ENCODE measurements at regions not wholly inside any gene's neighbourhood (a gene's known extent, or its start where the extent isn't known, plus 50 kb on each side); places are given as distances from the start of the nearest gene placed in this dataset.

DNA sequence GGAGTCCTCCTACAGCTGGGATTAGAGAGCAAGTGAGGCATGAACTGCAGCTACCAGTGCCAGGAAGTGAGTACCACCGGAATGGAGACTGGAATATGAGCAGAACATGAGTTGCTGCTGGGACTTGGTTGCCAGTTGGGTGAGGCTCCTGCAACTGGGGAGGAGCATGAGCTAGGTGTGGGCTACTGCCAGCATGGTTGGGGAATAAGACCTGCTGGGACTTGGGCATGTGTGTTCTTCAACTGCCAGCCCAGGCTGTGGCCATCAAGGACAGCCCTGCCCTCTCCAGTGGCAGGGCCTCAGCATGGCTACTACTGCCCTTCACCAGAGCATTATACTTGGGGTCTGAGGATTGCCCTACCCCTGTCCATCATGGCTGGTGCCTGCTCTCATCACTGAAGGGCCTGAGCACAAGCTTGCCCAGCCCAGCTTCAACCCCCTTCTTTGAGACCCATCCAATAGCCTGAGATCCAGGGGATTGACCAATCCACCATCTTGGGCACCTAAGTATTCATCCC lies 665.0 kb downstream of the ELAVL2 start:
- TF ChIP-seq, protein P1, sequence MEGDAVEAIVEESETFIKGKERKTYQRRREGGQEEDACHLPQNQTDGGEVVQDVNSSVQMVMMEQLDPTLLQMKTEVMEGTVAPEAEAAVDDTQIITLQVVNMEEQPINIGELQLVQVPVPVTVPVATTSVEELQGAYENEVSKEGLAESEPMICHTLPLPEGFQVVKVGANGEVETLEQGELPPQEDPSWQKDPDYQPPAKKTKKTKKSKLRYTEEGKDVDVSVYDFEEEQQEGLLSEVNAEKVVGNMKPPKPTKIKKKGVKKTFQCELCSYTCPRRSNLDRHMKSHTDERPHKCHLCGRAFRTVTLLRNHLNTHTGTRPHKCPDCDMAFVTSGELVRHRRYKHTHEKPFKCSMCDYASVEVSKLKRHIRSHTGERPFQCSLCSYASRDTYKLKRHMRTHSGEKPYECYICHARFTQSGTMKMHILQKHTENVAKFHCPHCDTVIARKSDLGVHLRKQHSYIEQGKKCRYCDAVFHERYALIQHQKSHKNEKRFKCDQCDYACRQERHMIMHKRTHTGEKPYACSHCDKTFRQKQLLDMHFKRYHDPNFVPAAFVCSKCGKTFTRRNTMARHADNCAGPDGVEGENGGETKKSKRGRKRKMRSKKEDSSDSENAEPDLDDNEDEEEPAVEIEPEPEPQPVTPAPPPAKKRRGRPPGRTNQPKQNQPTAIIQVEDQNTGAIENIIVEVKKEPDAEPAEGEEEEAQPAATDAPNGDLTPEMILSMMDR (conservative IDR thresholded peaks at IDR 0.05; ENCODE audit: low read depth, low read length): no peak
- H3K4me3 ChIP-seq (ENCODE audit: low read depth, low read length): no peak overlapping the region
- no peak for DNase-seq (ENCODE audit: low read depth)

GRCh38 chr9:23162789-23163188 lies 663.3 kb downstream of the ELAVL2 start:
- no peak for DNase-seq (ENCODE audit: low read depth)
- H3K4me3 ChIP-seq (ENCODE audit: low read depth, low read length): no peak overlapping the region
- TF ChIP-seq, protein P1 (conservative IDR thresholded peaks at IDR 0.05; ENCODE audit: low read depth, low read length): no peak

DNA sequence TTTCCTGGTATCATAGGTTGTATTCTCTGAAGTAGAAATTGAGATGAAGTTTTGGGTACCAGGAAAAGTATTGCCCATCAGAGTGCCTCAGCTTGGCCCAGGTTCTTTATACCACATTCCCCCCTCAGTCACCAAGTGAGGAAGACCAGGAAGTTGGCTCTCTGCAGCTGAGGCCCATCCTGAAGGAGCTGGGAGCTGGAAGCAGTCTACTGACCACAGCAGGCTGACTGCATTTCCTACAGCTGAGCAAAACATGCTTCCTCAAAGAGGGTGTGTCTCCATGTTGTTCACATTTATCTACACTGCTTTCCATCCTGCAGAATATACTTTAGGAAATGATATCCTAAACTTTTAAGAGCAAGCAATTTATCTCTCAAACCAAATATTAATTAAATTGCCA lies 654.6 kb downstream of the ELAVL2 start:
- TF ChIP-seq, protein P1 (conservative IDR thresholded peaks at IDR 0.05; ENCODE audit: low read depth, low read length): no peak
- no peak for DNase-seq (ENCODE audit: low read depth)
- no peak overlapping the region for H3K4me3 ChIP-seq (ENCODE audit: low read depth, low read length)

DNA sequence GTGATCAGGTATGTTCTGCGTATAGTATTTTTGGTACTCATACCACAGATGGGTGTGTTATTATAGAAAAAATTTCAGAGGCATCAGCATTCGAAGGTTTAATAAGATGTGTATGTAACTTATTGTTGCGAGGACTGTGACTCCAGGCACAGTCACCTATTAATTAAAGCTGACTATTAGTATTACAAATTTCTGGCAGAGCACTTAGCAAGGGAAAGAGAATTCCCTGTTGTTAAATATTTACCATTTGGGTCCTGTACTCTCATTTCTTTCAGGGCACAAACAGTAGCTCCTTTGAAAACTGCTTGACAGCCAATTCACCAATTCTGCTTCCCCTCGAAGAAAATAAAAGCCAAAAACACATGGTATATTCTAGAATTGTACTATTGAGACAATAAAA lies 653.8 kb downstream of the ELAVL2 start:
- DNase-seq (ENCODE audit: low read depth): no peak
- TF ChIP-seq, protein P1 (conservative IDR thresholded peaks at IDR 0.05; ENCODE audit: low read depth, low read length): no peak
- no peak overlapping the region for H3K4me3 ChIP-seq (ENCODE audit: low read depth, low read length)

DNA sequence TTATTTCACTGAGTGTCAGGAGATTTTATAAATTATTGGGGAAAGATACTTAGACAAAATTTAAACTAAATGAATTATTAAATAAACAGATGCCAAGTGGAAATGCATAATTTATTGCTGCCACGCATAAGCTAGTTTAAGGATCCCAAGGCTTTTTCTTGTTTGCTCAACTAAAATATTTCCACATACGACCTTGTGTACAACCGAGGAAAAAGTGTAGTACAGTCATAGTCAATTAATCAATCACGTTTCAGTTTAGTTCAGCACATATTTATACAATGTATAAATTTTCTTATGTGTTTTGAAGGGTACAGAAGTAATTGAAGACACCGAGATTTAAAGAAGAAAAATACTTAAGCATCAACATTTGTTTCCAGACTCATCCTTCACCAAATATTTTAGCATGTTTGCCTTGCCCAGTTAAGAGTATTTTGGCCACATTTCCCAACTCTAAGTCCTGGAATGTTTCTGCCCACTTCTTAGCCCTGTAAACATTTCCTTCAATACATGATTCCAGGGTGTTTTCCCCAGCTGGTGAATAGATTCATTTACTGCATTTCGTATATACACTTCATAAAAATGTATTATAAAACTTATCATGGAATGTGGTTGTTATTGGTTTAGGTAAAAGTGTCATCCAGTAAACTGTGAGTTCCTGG lies 652.9 kb downstream of the ELAVL2 start:
- no peak for DNase-seq (ENCODE audit: low read depth)
- TF ChIP-seq, protein P1 (conservative IDR thresholded peaks at IDR 0.05; ENCODE audit: low read depth, low read length): no peak
- H3K4me3 ChIP-seq (ENCODE audit: low read depth, low read length): no peak overlapping the region

GRCh38 chr9:23194281-23194680 lies 631.8 kb downstream of the ELAVL2 start:
- no peak overlapping the region for H3K4me3 ChIP-seq (ENCODE audit: low read depth, low read length)
- DNase-seq (ENCODE audit: low read depth): no peak
- TF ChIP-seq, protein P1 (conservative IDR thresholded peaks at IDR 0.05; ENCODE audit: low read depth, low read length): no peak

- H3K4me3 ChIP-seq (ENCODE audit: low read depth, low read length): no peak overlapping the region
- DNase-seq (ENCODE audit: low read depth): no peak
- TF ChIP-seq, protein P1 (conservative IDR thresholded peaks at IDR 0.05; ENCODE audit: low read depth, low read length): no peak
These were observed 610.4 kb downstream of the ELAVL2 start for GRCh38 chr9:23215688-23216087.
